ENCODE measurements at regions not wholly inside any gene's neighbourhood (a gene's known extent, or its start where the extent isn't known, plus 50 kb on each side); places are given as distances from the start of the nearest gene placed in this dataset.
"Not testable (repeated sequence)": the region's sequence is repeated elsewhere in the genome, so short reads cannot be mapped to it uniquely, and the experiment has no call there.

DNA sequence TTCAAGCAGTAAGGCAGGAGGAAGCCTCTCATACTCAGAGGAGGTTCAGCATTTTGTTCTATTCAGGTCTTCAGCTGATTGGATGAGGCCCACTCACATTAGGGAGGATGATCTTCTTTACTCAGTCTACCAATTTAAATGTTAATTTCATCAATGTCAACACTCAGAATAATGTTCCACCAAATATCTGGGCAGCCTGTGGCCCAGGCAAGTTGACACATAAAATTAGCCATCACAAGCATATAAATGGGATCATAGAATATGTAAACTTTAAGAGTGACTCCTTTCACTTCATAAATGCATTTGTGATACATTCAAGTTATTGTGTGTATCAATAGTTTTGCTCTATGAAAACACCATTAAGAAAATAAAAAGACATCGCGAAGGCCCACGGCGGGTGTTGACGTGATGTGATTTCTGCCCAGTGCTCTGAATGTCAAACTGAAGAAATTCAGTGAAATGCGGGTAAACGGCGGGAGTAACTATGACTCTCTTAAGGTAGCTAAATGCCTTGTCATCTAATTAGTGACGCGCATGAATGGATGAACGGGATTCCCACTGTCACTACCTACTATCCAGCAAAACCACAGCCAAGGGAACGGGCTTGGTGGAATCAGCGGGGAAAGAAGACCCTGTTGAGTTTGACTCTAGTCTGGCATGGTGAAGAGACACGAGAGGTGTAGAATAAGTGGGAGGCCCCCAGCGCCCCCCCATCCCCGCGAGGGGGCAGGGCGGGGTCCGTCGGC lies 536.1 kb upstream of the AUTS2 start:
- TF ChIP-seq, protein P1, sequence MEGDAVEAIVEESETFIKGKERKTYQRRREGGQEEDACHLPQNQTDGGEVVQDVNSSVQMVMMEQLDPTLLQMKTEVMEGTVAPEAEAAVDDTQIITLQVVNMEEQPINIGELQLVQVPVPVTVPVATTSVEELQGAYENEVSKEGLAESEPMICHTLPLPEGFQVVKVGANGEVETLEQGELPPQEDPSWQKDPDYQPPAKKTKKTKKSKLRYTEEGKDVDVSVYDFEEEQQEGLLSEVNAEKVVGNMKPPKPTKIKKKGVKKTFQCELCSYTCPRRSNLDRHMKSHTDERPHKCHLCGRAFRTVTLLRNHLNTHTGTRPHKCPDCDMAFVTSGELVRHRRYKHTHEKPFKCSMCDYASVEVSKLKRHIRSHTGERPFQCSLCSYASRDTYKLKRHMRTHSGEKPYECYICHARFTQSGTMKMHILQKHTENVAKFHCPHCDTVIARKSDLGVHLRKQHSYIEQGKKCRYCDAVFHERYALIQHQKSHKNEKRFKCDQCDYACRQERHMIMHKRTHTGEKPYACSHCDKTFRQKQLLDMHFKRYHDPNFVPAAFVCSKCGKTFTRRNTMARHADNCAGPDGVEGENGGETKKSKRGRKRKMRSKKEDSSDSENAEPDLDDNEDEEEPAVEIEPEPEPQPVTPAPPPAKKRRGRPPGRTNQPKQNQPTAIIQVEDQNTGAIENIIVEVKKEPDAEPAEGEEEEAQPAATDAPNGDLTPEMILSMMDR (IDR thresholded peaks at IDR 0.05; ENCODE audit: insufficient read depth, low read depth, low read length, missing control alignments) = no peak
- no peak overlapping the region for H3K4me3 ChIP-seq (ENCODE audit: low read depth, low read length)
- peak; percentile 49 for DNase-seq (ENCODE audit: low read depth)

DNA sequence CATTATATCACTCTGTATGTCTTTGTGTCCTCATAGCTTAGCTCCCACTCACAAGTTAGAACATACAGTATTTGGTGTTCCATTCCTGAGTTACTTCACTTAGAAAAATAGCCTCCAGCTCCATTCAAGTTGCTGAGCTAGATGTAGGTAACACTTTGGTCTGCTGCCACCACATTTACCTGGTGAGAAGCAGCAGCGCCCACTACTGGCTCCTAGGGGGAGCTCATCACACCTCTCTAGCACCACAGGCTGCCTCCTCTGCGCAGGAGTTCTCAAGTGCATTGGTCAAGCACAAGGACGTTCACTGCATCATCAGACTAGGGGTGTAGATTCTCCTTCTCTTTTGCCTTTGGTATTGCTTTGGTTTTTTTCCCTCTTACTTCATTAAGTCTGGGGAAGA lies 530.9 kb upstream of the AUTS2 start:
- no peak overlapping the region for H3K4me3 ChIP-seq (ENCODE audit: low read depth, low read length)
- peak; percentile 12 for DNase-seq (ENCODE audit: low read depth)
- TF ChIP-seq, protein P1 (IDR thresholded peaks at IDR 0.05; ENCODE audit: insufficient read depth, low read depth, low read length, missing control alignments) = peak; percentile 15

DNA sequence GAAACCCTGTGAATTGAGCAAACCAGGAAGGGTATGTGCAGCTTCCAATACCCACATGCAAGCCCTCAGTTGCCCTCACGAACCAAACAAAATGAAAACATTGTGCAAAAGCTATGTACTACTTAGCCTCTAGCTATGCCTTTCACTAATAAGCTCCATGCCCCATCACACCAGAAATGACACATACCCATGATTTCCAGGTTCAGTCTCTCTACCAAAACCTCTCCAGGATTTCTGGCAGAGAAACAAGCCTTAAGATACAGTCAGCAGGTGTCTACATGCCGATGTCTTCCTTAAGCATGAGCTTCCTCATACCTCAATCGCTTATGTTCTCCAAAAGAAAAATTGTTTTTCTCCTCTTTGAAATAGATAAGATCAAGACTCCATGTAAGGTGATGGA lies 527.8 kb upstream of the AUTS2 start:
- DNase-seq (ENCODE audit: low read depth) = no peak
- TF ChIP-seq, protein P1 (IDR thresholded peaks at IDR 0.05; ENCODE audit: insufficient read depth, low read depth, low read length, missing control alignments) = no peak
- H3K4me3 ChIP-seq (ENCODE audit: low read depth, low read length) = no peak overlapping the region

DNA sequence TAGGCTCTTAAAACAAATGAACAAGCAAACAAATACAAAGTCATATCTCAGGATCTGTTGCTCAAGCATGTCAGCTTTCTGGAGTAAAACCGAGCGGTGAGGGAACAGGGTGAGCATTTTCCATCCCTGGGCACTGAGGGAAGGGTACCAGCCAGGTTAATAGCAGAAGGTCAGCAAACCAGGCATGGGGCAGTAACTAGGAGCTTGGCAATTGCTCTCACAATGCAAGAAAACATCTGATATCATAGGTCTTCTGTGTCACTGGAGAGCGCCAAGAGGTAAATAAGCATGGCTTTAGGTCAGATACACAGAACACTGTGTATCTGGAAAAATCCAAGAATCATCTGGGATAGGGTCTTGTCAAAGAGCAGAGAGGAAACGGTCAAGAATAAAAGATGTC lies 521.7 kb upstream of the AUTS2 start:
- no peak for DNase-seq (ENCODE audit: low read depth)
- TF ChIP-seq, protein P1 (IDR thresholded peaks at IDR 0.05; ENCODE audit: insufficient read depth, low read depth, low read length, missing control alignments) = no peak

DNA sequence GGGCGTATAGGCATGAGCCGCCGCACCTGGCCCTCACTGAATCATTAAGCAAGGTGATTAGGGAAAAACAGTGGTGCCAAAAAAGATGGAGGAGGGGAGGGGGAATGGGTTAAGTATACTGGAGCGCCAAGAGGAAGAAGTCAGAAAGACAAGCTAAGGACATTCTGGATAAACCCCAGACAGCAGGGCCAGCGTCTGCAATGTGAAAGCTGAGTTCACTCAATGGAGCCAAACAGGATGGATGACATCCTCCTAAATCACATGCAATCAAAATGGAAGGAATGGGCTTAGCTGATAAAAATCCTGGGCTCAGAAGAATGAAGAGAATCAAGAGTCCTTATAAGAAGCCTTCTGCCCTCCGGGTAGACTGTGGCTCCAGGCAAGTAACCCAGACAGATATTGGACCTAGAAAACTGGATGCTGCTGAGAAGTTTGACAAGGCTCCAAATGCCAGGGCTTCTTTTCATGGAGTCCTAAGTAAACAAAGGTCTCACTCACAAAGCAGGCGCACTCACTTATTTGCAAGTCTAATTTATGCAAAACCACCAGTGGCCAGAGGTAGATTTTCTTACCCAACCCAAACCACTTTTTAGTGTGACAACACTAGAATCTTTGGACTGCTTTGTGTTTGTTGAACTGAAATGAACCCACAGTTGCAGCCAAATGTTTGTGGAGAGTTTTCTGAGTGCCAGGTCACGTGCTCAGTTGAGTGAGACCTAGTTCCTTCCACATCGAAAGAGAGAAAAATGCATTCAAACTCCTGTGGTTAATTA lies 519.1 kb upstream of the AUTS2 start:
- TF ChIP-seq, protein P1 (IDR thresholded peaks at IDR 0.05; ENCODE audit: insufficient read depth, low read depth, low read length, missing control alignments) = no peak
- no peak overlapping the region for H3K4me3 ChIP-seq (ENCODE audit: low read depth, low read length)
- DNase-seq (ENCODE audit: low read depth) = no peak

More for the DNA sequence above, 521.7 kb upstream of the AUTS2 start:
- no peak overlapping the region for H3K4me3 ChIP-seq (ENCODE audit: low read depth, low read length)

DNA sequence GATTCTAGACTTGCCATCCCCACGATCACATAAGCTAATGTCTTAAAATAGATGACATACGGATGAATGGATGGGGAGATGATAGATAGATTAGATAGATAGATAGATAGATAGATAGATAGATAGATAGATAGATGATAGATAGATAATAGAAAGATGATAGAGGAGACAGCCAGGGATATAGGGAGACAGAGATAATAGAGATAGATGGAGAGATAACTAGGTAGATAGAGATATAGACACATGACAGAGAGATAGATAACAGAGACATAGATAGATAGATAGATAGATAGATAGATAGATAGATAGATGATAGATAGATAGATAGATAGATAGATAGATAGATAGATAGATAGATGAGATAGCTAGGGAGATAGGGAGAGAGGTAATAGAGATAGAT lies 511.0 kb upstream of the AUTS2 start:
- H3K4me3 ChIP-seq (ENCODE audit: low read depth, low read length); DNase-seq (ENCODE audit: low read depth): not testable (repeated sequence)

DNA sequence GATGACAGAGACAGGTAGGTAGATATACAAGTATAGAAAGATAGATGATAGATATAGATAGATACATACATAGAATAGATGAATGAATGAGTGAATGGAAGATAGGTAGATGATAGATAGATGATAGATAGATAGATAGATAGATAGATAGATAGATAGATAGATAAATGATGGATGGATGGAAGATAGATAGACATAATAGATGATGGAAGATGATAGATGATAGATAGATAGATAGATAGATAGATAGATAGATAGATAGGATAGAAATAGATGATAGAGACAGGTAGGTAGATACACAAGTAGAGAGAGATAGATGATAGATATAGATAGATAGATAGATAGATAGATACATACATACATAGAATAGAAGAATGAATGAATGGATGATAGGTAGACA lies 510.1 kb upstream of the AUTS2 start:
- H3K4me3 ChIP-seq (ENCODE audit: low read depth, low read length) = no peak overlapping the region
- DNase-seq (ENCODE audit: low read depth) = no peak
- TF ChIP-seq, protein P1 (IDR thresholded peaks at IDR 0.05; ENCODE audit: insufficient read depth, low read depth, low read length, missing control alignments) = no peak

All from GM12865 (cell line).